ENCODE measurements at regions not wholly inside any gene's neighbourhood (a gene's known extent, or its start where the extent isn't known, plus 50 kb on each side); places are given as distances from the start of the nearest gene placed in this dataset.

DNA sequence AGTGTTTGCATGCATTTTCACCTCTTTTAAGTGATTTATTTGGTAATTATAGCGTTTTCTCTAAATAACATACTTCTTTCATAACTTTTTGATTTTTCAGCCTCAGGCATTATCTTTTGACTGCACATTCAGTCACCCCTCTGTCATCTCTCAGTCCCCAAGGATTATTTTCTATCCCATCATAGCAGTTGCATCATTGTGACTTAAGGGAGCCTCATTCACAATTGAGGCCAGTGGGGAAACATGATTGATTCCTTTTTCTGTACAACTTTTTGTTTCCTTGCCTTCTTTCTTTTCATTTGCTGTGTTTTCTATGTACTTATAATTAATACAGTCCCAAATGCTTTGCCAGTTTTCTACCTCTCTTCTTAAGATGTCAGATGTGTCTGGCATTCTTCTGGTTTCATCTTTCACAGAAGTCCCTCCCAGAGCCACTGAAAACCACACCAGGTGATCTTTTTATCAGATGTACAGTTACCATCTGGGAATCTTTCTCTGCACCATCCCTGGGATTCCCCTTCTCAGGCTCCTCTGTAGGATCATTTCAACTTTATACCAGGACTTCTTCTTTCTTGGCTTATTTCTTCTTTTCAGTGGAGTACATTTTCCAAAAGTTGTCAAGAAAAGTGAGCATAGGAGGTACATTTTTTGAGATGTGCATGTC lies 151.4 kb downstream of the RAP2B start:
- no peak for DNase-seq

GRCh38 chr3:153314038-153314437 lies 152.0 kb downstream of the RAP2B start:
- no peak for DNase-seq

- no peak for DNase-seq
Measured at GRCh38 chr3:153315781-153316180, 153.8 kb downstream of the RAP2B start.

- no peak for DNase-seq
Measured at GRCh38 chr3:153319705-153320554, 157.9 kb downstream of the RAP2B start.

DNA sequence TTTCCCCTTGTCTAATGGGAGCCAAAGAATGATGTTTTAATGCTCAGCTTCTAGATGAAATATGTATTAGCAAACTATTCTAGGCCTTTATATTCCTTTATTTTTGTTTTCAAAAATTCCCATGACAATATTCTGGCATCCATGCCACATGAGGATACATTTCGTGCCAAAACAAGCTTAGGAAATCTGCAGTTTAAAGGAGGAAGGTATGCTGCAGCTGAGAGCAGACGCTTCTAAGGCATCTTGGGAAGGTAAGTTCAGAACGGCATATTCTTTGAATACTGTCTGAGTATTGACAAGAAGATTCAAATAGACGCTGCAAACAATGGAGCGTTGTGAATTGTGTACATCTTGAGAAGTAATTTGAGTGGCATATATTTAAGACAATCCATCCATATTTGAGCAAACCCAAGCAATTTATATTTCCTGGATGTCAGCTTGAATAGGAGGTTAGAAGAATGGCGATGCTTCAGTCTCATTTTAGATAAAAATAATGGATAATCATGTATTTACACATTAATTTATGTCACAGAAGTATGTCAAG lies 158.6 kb downstream of the RAP2B start:
- no peak for DNase-seq

GRCh38 chr3:153328690-153329089 lies 166.7 kb downstream of the RAP2B start:
- no peak for DNase-seq

GRCh38 chr3:153330901-153331300 lies 168.9 kb downstream of the RAP2B start:
- no peak for DNase-seq

DNA sequence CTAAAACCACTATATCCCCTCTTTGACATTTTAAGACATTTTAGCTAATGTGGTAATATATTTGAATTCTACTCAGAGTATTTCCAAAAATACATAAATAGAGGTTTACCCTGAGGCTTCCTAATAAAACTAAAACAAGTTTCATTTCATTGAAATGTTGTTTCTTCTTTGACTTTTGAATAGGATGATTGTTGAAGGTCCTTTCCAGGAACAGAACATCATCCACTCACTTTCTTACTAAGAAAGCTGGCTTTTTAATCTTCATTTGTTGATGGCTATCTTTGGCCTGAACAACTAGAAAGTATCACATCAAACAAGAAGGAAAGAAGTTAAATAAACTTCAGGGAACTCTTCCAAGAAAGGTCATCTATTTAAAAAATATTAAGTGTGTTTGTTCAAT lies 169.7 kb downstream of the RAP2B start:
- no peak for DNase-seq

DNA sequence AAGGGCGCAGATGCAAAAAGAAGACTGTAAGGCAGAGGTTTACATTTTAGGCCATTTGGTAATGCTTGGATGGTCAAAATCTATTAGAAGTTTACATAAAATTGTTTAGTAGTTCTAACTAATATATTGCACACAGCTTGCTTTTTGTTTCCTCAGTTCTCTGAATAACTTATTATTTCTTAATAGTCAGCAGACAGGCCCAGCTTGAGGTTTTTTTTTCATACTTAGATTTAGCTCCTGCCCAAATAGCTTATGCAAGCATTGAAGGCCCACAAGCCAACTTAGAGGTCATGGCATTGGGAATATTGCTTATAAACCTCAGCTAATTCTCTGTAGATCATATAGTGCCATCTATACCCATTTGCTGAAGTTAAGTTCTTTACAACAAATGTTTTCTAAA lies 172.5 kb downstream of the RAP2B start:
- DNase-seq: no peak

DNA sequence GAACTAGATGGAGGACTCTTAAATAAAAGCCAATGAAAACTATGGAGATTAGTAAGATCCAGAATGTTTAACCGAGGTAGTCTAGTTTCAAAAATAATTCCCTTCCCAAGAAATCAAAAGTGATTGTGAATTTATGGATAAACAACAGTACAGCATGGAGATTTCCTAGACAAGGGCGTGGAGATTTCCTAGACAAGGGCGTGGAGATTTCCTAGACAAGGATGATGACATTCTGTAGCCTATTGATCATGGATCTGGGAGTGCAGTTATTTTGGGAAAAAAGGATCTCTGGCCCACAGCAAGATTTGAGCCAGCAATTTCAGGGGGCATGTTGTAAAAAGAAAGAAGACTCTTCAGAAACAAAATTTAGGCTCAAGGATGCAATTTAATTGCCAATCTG lies 175.3 kb downstream of the RAP2B start:
- DNase-seq: no peak

DNA sequence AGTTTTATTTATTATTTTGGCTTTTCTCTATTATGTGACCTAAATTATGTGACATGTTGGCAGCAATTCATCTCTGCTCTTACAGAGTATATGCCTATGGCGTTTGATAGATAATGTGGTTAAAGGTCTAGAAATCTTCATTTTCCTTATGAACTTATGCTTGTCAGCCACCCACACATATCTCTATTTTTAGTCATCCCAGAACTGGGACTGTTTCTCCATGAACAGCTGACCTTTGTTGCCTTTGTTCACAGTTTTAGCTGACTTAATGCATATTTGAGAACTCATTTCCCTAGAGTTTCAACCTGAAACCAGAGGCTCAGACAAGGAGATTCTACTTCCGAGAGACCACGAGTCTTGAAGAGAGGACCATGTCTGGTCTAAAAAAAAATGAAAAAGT lies 176.5 kb downstream of the RAP2B start:
- DNase-seq: no peak

- no peak for DNase-seq
Measured at GRCh38 chr3:153339065-153339464, 177.0 kb downstream of the RAP2B start.

GRCh38 chr3:153343988-153344782 lies 182.2 kb downstream of the RAP2B start:
- DNase-seq: no peak

DNA sequence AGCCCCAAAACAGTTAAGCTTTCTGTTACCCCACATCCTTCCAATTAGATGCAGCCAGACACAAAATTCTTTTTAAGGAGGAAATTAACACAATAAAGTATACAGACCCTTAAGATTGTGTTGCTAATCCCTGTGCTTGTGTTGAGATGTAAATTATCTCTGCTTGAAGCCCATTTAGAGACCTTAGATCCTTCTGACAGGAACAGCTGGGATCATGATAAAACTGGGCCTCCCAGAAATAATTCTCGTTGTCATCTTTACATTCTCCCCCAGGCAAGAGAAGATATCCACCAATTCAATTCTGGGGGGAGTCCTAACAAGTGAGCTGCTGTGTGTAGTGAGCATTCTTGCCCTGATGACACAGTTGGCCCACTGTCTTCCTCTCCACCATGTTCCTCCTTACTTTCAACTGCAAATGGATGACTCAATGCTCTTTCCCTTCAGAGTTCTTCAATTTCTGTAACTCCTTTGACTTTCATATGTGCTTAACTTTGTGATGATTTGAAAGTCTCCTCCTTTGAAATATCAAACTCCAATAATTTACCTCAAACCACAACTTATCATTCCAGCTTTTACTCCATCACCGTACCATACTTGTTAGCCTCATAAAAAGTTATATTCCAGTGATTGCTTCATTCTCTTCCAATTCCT lies 186.6 kb downstream of the RAP2B start:
- DNase-seq: no peak

- DNase-seq: no peak
Measured at GRCh38 chr3:153349108-153349499, 187.1 kb downstream of the RAP2B start.

- DNase-seq: no peak
Measured at GRCh38 chr3:153350420-153350819, 188.4 kb downstream of the RAP2B start.

- DNase-seq: no peak
Measured at GRCh38 chr3:153354641-153355040, 192.6 kb downstream of the RAP2B start.

DNA sequence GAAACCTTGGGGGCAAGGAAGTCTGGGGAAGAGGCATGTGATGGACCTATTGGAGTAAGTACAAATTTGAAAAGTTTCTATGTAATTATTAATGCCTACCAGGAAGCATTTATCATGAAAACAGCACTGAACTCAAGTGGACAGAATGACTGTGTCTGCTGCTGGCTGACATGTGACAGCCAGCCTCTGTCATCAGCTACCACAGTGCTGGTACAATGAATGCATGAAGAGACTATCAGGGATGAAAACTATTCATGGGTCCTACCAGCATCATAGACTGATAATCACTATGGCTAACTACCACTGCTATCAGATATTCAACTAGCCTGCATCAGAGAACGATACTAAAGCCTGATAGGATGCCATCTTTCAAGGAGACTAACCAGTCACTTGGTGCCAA lies 193.5 kb downstream of the RAP2B start:
- no peak for DNase-seq

DNA sequence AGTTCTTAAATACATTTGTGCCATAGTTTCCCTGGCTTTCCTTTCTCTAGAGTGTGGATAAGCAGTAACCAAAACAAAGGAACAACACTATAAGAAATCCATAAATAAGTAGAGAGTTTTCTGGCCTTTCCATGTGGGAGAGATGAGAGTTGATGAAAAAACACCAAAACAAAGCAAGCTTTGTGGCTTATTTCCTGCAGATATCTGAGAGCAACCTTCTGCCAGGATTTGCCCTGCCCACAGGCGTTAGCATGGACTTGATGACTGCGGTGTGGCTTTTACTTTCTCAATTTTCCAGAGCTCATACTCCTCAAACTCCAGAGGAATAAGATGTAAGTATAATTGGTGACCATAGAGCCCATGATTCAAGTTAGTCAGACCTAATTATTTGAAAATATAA lies 194.9 kb downstream of the RAP2B start:
- DNase-seq: no peak

DNA sequence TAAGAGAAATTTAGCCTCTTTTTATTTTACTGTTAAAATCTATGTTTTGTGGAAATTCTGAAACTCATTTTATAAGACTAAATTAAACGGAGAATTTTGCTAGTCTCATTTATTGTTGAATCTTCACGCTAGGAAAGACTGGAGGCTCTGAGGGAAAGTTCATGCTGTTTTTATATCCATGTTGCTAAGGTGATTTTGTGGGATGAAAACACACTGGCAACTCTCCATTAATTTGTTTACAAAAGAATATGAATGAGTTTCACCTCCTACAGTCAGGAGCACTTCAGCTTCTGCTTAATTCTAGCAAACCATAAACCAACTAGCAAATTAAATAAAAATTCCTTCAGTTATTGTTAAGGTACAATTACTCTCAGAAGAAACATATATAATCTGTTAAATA lies 195.4 kb downstream of the RAP2B start:
- DNase-seq: no peak

- DNase-seq: no peak
Measured at GRCh38 chr3:153369561-153370374, 207.7 kb downstream of the RAP2B start.
